Large intestine (tissue), 3 donors: ENCODE measurements at regions not wholly inside any gene's neighbourhood (a gene's known extent, or its start where the extent isn't known, plus 50 kb on each side); places are given as distances from the start of the nearest gene placed in this dataset.
A peak's percentile ranks its signal among the peaks of the same experiment; 100 is the strongest.

Source experiments
- DNase-seq, 2 donors: peaks; one replicate each; pipeline versions ENCODE4 v3.0.0 to v3.0.0-alpha.2; 2013
- H3K27ac ChIP-seq: one replicate; pipeline ENCODE4 v1.5.1; 2013; ENCODE audit warnings: low read length
- H3K27me3 ChIP-seq: 2 replicates; pipeline ENCODE4 v1.6.1; 2013; ENCODE audit warnings: low read length; ENCODE audit not compliant: control insufficient read depth, insufficient read depth
- H3K36me3 ChIP-seq: 2 replicates; pipeline ENCODE4 v1.6.1; 2013; ENCODE audit warnings: low read length; ENCODE audit not compliant: control insufficient read depth, insufficient read depth
- H3K4me1 ChIP-seq: one replicate; pipeline ENCODE4 v1.6.1; 2013; ENCODE audit warnings: low read length; ENCODE audit not compliant: control insufficient read depth, insufficient read depth
- H3K4me3 ChIP-seq: one replicate; pipeline ENCODE4 v1.5.1; 2013; ENCODE audit warnings: low read length
- H3K9me3 ChIP-seq: one replicate; pipeline ENCODE4 v1.6.1; 2013; ENCODE audit warnings: mild to moderate bottlenecking, low read depth, low read length, moderate library complexity; ENCODE audit not compliant: control insufficient read depth
- WGBS: methylation state at CpG from one replicate; pipeline ENCODE4 v1.1.5; 2013; ENCODE audit warnings: low lambda C conversion rate; ENCODE audit not compliant: insufficient coverage; 5-methylcytosine and 5-hydroxymethylcytosine counted together

DNA sequence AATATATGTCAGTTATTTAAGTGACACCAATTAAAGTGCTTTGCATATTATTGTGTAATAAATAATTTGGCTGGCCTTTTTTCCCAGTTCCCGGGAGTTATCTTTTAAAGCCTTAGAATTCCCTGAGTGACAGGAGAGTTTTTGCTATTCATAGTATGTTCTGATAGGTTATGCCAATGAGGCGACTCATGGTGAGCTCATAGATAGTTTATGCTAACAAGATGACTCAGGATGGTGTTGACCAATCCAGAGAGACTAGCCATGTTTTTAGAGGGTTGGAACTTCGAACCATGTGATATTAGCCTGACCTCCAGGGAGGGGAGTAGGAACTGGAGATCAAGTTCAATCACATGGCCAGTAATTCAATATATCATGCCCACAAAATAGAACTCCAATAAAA is 310.8 kb downstream of the USP25 start:
- Histone ChIP-seq H3K4me1 (no peaks in the 10 kb centered on the region), H3K36me3 (no peaks in the 10 kb centered on the region), H3K27me3 (no peaks in the 10 kb centered on the region), H3K9me3 (no peaks in the 10 kb centered on the region), H3K27ac (no peak overlapping the region), H3K4me3 (no peak overlapping the region)
- DNase-seq = no peak
- WGBS = no CpG with 5 or more reads among the region's 3 CpGs

DNA sequence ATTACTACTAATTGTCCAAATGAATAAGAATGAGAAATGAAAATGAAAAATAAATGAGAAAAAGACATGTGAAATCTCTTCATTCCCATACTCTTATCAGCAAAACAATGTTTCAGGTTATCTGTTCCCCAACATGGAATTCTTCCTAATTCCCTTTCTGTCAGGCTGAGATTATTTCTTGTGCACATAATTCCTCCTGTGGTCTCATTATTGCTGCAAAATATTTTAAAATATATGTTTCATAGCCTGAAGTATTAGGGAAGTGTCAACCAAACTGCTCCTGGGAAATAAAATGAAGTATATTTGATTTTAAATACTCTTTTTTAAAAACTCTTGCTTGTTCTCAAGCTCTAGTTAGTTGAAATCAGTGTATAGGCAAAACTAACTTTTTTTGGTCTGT is 314.9 kb downstream of the USP25 start:
- Histone ChIP-seq H3K4me3 (no peak overlapping the region), H3K27me3 (no peaks in the 10 kb centered on the region), H3K27ac (no peak overlapping the region), H3K4me1 (no peaks in the 10 kb centered on the region), H3K9me3 (no peaks in the 10 kb centered on the region), H3K36me3 (no peaks in the 10 kb centered on the region)
- DNase-seq = no peak

DNA sequence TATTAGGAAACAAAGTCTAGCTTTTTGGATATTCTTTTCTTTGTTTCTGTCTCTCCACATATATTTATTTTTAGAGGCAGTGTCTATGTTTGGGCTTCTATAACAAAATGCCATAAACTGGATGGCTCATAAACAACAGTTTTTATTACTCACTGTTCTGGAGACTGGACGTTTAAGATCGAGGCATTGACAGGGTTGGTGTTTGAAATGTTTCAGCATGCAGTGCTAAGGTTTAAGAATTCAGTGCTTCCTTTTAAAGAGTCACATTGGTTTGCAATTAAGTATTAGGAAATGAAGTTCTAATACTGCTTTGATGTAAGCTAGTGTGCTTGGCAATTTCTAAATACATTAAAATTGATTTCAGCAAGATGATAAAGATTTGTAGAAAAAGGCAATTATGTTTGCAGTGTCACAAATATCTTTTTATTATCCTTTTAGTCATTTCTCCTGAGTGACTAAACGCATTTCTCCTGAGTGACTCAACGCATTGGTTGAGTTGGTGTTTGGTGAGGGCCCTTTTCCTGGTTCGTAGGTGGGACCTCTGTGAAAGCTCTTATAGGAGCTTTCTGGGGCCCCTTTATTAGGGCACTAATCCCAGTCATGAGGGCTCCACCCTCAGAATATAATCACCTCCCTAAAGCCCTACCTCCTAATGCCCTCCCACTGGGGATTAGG is 317.0 kb downstream of the USP25 start:
- no peaks in the 10 kb centered on the region for H3K36me3 ChIP-seq
- H3K27ac ChIP-seq = no peak overlapping the region
- H3K4me1 ChIP-seq = no peaks in the 10 kb centered on the region
- DNase-seq = no peak
- H3K4me3 ChIP-seq = no peak overlapping the region
- 80% methylated on average over 2 of the region's 5 CpGs for WGBS
- no peaks in the 10 kb centered on the region for H3K27me3 ChIP-seq
- H3K9me3 ChIP-seq = no peaks in the 10 kb centered on the region

DNA sequence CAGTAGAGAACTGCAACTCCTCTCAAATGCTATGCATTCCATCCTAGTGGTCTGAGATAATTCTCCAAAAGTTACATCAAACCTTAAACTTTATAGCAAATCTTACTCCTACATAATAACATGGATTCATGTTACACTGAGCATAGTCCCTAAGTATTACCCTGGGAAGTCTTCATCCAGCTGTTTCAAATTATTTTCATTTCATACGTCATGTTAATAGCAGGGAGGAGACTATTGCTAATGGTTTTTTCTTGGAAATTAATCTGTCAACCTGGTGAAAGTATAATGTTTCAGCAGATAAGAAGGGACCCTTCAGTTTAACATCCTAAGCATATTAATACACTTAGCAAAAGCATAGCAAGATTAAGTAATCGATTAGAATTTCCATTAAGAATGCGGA is 318.1 kb downstream of the USP25 start:
- WGBS = 93% methylated on average over 3 of the region's 3 CpGs

DNA sequence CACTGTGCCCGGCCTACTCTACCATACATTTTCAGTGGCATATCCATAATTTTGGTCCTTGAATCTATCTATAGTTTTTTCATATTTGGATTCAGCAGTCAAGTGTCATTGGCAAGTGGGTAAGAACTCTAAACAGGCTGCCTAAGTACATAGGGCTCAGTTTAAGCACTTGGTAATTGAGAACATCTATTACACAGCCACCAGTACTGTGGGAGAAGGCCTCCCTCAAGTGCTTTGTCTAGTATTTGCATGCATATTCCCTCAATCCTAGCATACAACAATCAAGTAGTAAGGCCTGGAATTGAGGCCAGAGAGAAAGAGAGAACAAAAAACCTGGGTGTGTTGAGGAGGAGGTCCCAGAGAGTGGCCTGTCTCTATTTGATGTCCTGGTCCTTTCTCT is 325.2 kb downstream of the USP25 start:
- Histone ChIP-seq H3K4me3 (no peak overlapping the region), H3K36me3 (no peaks in the 10 kb centered on the region), H3K27me3 (no peaks in the 10 kb centered on the region), H3K27ac (no peak overlapping the region), H3K9me3 (no peaks in the 10 kb centered on the region), H3K4me1 (no peaks in the 10 kb centered on the region)
- no peak for DNase-seq
- WGBS = no CpG with 5 or more reads among the region's 1 CpG

More for the DNA sequence above, 318.1 kb downstream of the USP25 start:
- no peak overlapping the region for H3K4me3 ChIP-seq
- no peaks in the 10 kb centered on the region for H3K27me3 ChIP-seq
- DNase-seq = no peak
- no peaks in the 10 kb centered on the region for H3K9me3 ChIP-seq
- H3K27ac ChIP-seq = no peak overlapping the region
- no peaks in the 10 kb centered on the region for H3K36me3 ChIP-seq
- no peaks in the 10 kb centered on the region for H3K4me1 ChIP-seq

DNA sequence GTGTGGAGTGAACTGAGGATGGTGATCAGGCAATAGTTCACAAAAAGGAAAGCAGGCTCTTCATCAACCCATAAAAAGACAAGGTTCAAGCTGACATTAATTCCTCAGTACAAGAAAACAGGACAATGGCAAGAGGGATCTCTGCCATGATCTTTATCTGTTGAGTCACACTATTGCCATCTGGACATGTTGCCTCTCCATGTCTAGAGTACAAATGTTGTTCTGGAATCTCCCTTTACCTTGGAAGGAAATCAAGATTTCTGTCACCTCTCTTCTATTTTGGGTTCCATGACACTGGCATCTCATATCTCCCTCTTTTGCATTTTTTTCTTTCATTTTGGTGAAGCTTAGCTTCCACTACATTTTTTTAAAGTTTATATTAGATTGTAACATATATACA is 329.1 kb downstream of the USP25 start:
- Histone ChIP-seq H3K27me3 (no peaks in the 10 kb centered on the region), H3K4me1 (no peaks in the 10 kb centered on the region), H3K36me3 (no peaks in the 10 kb centered on the region), H3K4me3 (no peak overlapping the region), H3K9me3 (peaks cover 3% of the 10 kb centered on the region), H3K27ac (no peak overlapping the region)
- DNase-seq = no peak

DNA sequence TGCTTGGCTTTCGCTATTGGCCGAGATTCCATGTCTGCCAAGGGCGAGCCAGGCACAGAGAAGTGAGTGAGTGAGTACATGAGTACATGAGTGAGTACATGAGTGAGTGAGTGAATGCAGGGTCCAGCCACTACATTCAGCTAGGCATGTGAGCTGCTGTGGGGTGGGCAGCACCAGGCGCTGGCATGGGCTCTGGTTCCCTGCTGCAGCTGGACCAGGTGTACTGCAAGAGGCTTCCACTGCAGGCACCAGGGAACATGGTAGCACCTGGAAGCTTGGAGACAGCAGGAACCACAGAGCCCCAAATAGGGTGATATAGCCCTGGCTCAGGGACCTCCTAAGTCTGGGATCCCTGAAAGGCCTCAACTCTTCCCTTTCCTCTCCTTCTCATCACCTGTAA is 330.2 kb downstream of the USP25 start:
- no peaks in the 10 kb centered on the region for H3K27me3 ChIP-seq
- no peak overlapping the region for H3K27ac ChIP-seq
- WGBS = no CpG with 5 or more reads among the region's 4 CpGs
- no peak overlapping the region for H3K4me3 ChIP-seq
- no peak for DNase-seq
- no peaks in the 10 kb centered on the region for H3K4me1 ChIP-seq
- H3K36me3 ChIP-seq = no peaks in the 10 kb centered on the region
- peaks cover 3% of the 10 kb centered on the region for H3K9me3 ChIP-seq

DNA sequence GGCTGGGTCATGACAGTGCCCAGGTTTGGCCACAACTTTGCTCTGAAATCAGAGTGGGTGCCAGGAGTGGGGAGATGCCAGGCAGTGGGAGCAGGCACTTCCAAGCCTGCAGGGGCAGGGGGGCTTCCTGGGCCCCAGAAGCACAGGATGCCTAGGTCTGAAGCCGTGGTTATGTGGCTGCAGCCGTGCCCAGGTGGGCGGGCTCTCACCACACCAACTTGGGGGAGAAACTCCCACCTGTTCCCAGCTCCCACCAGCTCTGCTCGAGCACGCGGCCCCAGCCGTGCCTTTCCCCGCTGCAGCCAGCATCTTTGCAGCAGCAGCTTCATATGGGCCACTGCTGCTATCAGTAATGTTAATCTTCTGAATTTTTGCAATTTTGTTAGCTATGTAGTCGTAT is 331.4 kb downstream of the USP25 start:
- Histone ChIP-seq H3K4me1 (no peaks in the 10 kb centered on the region), H3K9me3 (peaks cover 3% of the 10 kb centered on the region), H3K4me3 (no peak overlapping the region), H3K36me3 (no peaks in the 10 kb centered on the region), H3K27me3 (no peaks in the 10 kb centered on the region), H3K27ac (no peak overlapping the region)
- 89% methylated on average over 3 of the region's 9 CpGs for WGBS
- DNase-seq = no peak

DNA sequence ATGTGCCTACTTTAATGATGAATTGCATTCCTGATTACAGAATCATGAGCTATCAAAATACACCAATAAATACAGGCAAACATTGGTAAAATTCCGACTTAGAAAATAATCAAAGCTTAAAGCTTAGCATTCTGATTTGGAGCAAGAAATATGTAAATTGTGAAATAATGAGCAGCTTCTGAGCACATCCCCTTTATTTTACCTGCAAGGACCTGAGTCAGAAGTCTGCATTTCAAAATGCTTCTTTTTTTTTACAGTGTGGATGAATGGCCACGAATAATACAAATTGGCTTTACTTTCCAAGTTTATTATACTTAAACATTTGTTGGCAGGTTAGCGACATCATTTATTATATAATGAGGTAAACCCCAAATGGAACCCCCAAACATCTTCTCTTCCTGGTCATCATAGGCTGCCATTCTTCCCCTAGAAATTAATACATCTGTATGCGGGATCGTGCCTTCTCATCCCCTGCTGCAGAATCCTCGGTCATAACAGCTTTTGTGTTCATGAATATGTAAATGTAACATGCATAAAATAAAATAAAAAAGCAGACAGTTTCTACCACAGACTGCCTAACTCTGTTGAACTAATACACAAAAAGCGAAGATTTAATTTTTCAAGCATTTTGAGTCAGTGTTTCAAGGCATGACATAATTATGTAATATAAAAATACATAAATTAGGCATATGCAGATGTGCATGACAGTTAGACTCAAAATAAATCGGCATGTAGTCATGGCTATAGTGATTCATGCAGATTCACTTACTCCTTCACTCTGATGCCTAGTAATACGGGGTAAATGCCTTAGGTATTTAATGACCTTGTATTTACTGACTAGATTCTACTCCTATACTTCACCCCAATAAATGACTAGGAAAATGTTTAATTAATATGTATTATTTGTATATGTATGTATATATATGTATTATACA is 339.7 kb downstream of the USP25 start:
- H3K36me3 ChIP-seq = no peaks in the 10 kb centered on the region
- no peaks in the 10 kb centered on the region for H3K27me3 ChIP-seq
- no peak overlapping the region for H3K4me3 ChIP-seq
- H3K9me3 ChIP-seq = no peaks in the 10 kb centered on the region
- WGBS = 74% methylated on average over 3 of the region's 9 CpGs
- H3K4me1 ChIP-seq = no peaks in the 10 kb centered on the region
- no peak overlapping the region for H3K27ac ChIP-seq
- DNase-seq = no peak

DNA sequence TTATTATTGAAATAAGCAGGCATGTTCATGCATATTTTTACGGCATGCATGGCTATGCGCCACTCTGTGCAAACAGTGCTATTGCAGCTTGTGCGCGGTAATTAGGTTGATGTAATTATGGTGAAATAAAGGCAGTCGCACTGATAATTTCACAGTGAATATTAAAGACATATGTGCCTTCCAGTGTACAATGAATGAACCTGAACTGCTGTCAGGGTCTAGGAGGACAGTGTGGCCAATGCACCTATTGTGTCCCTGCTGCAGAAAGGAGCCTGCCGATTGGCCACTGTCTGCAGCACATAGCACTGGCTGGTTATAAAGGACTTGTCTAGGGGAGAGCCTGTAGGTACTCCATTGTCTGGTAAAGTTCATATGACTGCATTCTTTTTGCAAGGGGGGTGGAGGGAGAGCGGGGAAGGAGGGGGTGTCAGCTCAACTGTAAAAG is 340.4 kb downstream of the USP25 start:
- no peak for DNase-seq
- Histone ChIP-seq H3K9me3 (no peaks in the 10 kb centered on the region), H3K27ac (no peak overlapping the region), H3K4me3 (no peak overlapping the region), H3K36me3 (no peaks in the 10 kb centered on the region), H3K4me1 (no peaks in the 10 kb centered on the region), H3K27me3 (no peaks in the 10 kb centered on the region)
- WGBS = no CpG with 5 or more reads among the region's 7 CpGs

DNA sequence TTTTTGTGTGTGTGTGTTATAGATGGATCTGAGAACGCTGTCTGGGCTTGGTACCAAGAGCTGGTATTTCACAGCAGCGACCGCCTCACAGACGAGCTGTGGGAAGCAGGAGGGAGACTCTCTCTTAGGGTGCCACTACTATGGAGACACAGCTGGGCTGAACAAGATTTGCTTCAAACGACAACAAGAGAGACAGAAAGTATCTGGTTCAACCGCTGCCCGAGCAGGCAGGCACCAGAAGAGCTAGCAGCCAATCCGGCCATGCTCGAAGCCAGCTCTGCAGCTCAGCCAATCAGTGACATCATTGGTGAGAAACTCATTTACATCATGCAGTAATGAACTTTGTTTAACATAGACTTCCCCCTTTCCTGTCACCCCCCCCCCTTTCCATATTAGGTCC is 341.3 kb downstream of the USP25 start:
- no peak for DNase-seq
- H3K36me3 ChIP-seq = no peaks in the 10 kb centered on the region
- H3K27me3 ChIP-seq = no peaks in the 10 kb centered on the region
- WGBS = no CpG with 5 or more reads among the region's 9 CpGs
- H3K9me3 ChIP-seq = no peaks in the 10 kb centered on the region
- H3K4me1 ChIP-seq = no peaks in the 10 kb centered on the region
- H3K27ac ChIP-seq = no peak overlapping the region
- peak overlapping the region; percentile 9 for H3K4me3 ChIP-seq
